ENCODE measurements at regions not wholly inside any gene's neighbourhood (a gene's known extent, or its start where the extent isn't known, plus 50 kb on each side); places are given as distances from the start of the nearest gene placed in this dataset.

GRCh38 chr1:69246109-69246508, 321.6 kb upstream of the LRRC7 start:
- no peak overlapping the region for H3K4me3 ChIP-seq
- H3K9me3 ChIP-seq: no peaks in the 10 kb centered on the region
- no peak for DNase-seq
- H3K27me3 ChIP-seq: no peaks in the 10 kb centered on the region
- TF ChIP-seq CTCF (IDR thresholded peaks at IDR 0.05) (no peak), POLR2A (IDR thresholded peaks at IDR 0.05) (no peak)
- 81 to 83% methylated on average over 1 of the region's 1 CpG for WGBS, 2 donors
- intact Hi-C loops (cut with DNase I; ENCODE audit: low total_unique reads): no loop called here
- no peaks in the 10 kb centered on the region for H3K4me1 ChIP-seq
- no peak overlapping the region for H3K27ac ChIP-seq
- H3K36me3 ChIP-seq (ENCODE audit: low read depth, missing control alignments): no peaks in the 10 kb centered on the region

GRCh38 chr1:69246710-69247109, 321.0 kb upstream of the LRRC7 start:
- H3K9me3 ChIP-seq: no peaks in the 10 kb centered on the region
- H3K27me3 ChIP-seq: no peaks in the 10 kb centered on the region
- H3K36me3 ChIP-seq (ENCODE audit: low read depth, missing control alignments): no peaks in the 10 kb centered on the region
- no peak for DNase-seq
- H3K27ac ChIP-seq: no peak overlapping the region
- H3K4me1 ChIP-seq: no peaks in the 10 kb centered on the region
- TF ChIP-seq CTCF (IDR thresholded peaks at IDR 0.05): no peak
- H3K4me3 ChIP-seq: no peak overlapping the region
- WGBS, 2 donors: 51 to 58% methylated on average over 2 of the region's 2 CpGs
- intact Hi-C loops (cut with DNase I; ENCODE audit: low total_unique reads): no loop called here

- Histone ChIP-seq H3K27ac (no peak overlapping the region), H3K9me3 (no peaks in the 10 kb centered on the region), H3K27me3 (no peaks in the 10 kb centered on the region), H3K4me1 (no peaks in the 10 kb centered on the region), H3K4me3 (no peak overlapping the region), H3K36me3 (ENCODE audit: low read depth, missing control alignments) (no peaks in the 10 kb centered on the region)
- 80% methylated on average over 4 of the region's 4 CpGs for WGBS, 2 donors
- intact Hi-C loops (cut with DNase I; ENCODE audit: low total_unique reads): no loop called here
- DNase-seq: no peak
- no peak for TF ChIP-seq CTCF (IDR thresholded peaks at IDR 0.05)
Observed at GRCh38 chr1:69252696-69253095, 315.0 kb upstream of the LRRC7 start.

GRCh38 chr1:69256036-69256435, 311.7 kb upstream of the LRRC7 start:
- whole genome bisulfite sequencing, 2 donors: 91 to 98% methylated on average over 1 of the region's 1 CpG
- Histone ChIP-seq H3K9me3 (no peaks in the 10 kb centered on the region), H3K27me3 (no peaks in the 10 kb centered on the region), H3K4me3 (no peak overlapping the region), H3K4me1 (no peaks in the 10 kb centered on the region), H3K36me3 (ENCODE audit: low read depth, missing control alignments) (no peaks in the 10 kb centered on the region), H3K27ac (no peak overlapping the region)
- no peak for TF ChIP-seq CTCF (IDR thresholded peaks at IDR 0.05)
- no peak for TF ChIP-seq POLR2A (IDR thresholded peaks at IDR 0.05)
- no peak for DNase-seq
- intact Hi-C loops (cut with DNase I; ENCODE audit: low total_unique reads): no loop called here

- Histone ChIP-seq H3K4me3 (no peak overlapping the region), H3K27ac (no peak overlapping the region), H3K4me1 (no peaks in the 10 kb centered on the region), H3K27me3 (no peaks in the 10 kb centered on the region), H3K36me3 (ENCODE audit: low read depth, missing control alignments) (no peaks in the 10 kb centered on the region), H3K9me3 (no peaks in the 10 kb centered on the region)
- TF ChIP-seq POLR2A (IDR thresholded peaks at IDR 0.05) (no peak), CTCF (IDR thresholded peaks at IDR 0.05) (no peak)
- 41 to 44% methylated on average over 1 of the region's 1 CpG for WGBS, 2 donors
- no peak for DNase-seq
- intact Hi-C loops (cut with DNase I; ENCODE audit: low total_unique reads): no loop called here
Observed at GRCh38 chr1:69258842-69259241, 308.9 kb upstream of the LRRC7 start.
